ENCODE measurements at regions not wholly inside any gene's neighbourhood (a gene's known extent, or its start where the extent isn't known, plus 50 kb on each side); places are given as distances from the start of the nearest gene placed in this dataset.

DNA sequence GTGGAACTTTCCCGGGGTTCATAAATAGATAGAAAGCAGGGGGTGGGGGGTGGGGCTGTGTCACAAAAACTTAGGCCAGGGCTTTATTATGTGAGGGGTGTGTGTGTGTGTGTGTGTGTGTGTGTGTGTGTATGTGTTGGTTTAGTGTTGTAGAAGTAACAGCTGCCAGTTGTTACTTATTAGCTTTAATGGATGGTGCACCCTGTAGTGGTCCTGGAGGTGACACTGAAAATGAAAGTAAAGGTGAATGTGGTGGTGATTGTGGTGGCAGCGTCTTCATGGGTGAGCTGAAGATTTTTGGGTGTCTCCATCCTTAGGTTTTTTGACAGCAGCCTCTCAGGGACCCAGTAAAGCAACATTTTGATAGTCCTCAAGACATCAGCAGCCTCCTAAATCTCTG is 449.9 kb downstream of the PDCD6IP start:
- DNase-seq (ENCODE audit: low spot score), result no peak
- in situ Hi-C loops (cut with MboI; ENCODE audit: low sequenced_read_pairs, unreplicated experiment), result no loop called here
- TF ChIP-seq, protein P1, sequence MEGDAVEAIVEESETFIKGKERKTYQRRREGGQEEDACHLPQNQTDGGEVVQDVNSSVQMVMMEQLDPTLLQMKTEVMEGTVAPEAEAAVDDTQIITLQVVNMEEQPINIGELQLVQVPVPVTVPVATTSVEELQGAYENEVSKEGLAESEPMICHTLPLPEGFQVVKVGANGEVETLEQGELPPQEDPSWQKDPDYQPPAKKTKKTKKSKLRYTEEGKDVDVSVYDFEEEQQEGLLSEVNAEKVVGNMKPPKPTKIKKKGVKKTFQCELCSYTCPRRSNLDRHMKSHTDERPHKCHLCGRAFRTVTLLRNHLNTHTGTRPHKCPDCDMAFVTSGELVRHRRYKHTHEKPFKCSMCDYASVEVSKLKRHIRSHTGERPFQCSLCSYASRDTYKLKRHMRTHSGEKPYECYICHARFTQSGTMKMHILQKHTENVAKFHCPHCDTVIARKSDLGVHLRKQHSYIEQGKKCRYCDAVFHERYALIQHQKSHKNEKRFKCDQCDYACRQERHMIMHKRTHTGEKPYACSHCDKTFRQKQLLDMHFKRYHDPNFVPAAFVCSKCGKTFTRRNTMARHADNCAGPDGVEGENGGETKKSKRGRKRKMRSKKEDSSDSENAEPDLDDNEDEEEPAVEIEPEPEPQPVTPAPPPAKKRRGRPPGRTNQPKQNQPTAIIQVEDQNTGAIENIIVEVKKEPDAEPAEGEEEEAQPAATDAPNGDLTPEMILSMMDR (IDR thresholded peaks at IDR 0.05; ENCODE audit: borderline replicate concordance, control extremely low read depth, extremely low read depth, insufficient read depth, missing control alignments), result no peak

DNA sequence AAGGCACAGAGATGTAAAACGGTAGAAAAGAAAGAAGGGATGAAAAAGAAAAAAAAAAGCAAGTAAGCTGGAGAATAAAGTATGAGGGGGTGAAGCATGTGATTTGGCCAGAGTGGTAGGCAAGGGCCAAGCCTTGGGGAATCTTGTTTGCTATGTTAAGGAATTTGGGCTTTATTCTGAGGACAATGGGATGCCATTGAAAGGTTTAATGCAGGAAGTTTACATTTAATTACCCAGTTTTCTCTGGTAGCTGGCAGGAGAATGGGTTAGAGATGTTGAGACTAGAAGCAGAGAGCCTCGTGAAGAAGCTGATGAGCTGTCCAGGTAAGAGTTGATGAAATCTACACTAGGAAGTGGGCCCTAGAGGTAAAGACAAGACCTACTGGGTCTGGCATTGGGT is 455.9 kb downstream of the PDCD6IP start:
- no peak for DNase-seq (ENCODE audit: low spot score)
- in situ Hi-C loops (cut with MboI; ENCODE audit: low sequenced_read_pairs, unreplicated experiment), result no loop called here
- TF ChIP-seq, protein P1 (IDR thresholded peaks at IDR 0.05; ENCODE audit: borderline replicate concordance, control extremely low read depth, extremely low read depth, insufficient read depth, missing control alignments), result no peak

DNA sequence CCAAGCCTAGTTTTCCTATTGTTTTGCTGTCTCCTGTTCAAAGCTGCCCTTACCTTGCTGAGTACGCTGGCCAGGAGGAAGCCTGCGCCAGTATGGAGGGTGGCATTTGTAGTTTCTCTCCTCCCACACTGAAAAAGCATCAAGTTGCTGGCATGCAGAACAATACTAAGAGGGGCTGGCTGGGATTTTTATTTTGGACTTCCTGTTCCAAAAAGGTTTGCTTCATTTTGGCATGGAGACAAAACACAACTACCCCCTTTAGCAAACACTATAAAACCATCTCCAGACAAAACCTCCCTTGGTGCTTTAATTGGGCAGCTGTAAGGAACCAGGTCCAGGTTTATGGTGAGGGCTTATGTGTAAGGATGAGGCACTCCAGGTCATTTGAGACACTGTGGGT is 457.6 kb downstream of the PDCD6IP start:
- TF ChIP-seq, protein P1 (IDR thresholded peaks at IDR 0.05; ENCODE audit: borderline replicate concordance, control extremely low read depth, extremely low read depth, insufficient read depth, missing control alignments), result no peak
- no peak for DNase-seq (ENCODE audit: low spot score)
- in situ Hi-C loops (cut with MboI; ENCODE audit: low sequenced_read_pairs, unreplicated experiment), result no loop called here

GRCh38 chr3:34256791-34257190 is 458.4 kb downstream of the PDCD6IP start:
- no peak for DNase-seq (ENCODE audit: low spot score)
- TF ChIP-seq, protein P1 (IDR thresholded peaks at IDR 0.05; ENCODE audit: borderline replicate concordance, control extremely low read depth, extremely low read depth, insufficient read depth, missing control alignments), result no peak
- in situ Hi-C loops (cut with MboI; ENCODE audit: low sequenced_read_pairs, unreplicated experiment), result no loop called here

- DNase-seq (ENCODE audit: low spot score), result no peak
- in situ Hi-C loops (cut with MboI; ENCODE audit: low sequenced_read_pairs, unreplicated experiment), result no loop called here
- TF ChIP-seq, protein P1 (IDR thresholded peaks at IDR 0.05; ENCODE audit: borderline replicate concordance, control extremely low read depth, extremely low read depth, insufficient read depth, missing control alignments), result no peak
Measured at GRCh38 chr3:34258271-34258998, 460.0 kb downstream of the PDCD6IP start.

GRCh38 chr3:34260271-34261000 is 462.0 kb downstream of the PDCD6IP start:
- in situ Hi-C loops (cut with MboI; ENCODE audit: low sequenced_read_pairs, unreplicated experiment), result no loop called here
- TF ChIP-seq, protein P1 (IDR thresholded peaks at IDR 0.05; ENCODE audit: borderline replicate concordance, control extremely low read depth, extremely low read depth, insufficient read depth, missing control alignments), result peak; percentile 48
- DNase-seq (ENCODE audit: low spot score), result peak; percentile 55
